Peyer's patch (tissue), 4 donors: ENCODE measurements at regions not wholly inside any gene's neighbourhood (a gene's known extent, or its start where the extent isn't known, plus 50 kb on each side); places are given as distances from the start of the nearest gene placed in this dataset.

Experiments
- CTCF ChIP-seq, 6 experiments: fragments of 450-650 bp in 4 of 6; fragments of 200-600 bp in 2 of 6; sonication (generic) in 1 of 6; IDR thresholded peaks; one replicate each; pipeline ENCODE4 v1.5.1; 2017 to 2019; ENCODE audit warnings: antibody characterized with exemption in 6 of 6, mild to moderate bottlenecking in 3 of 6, moderate library complexity in 1 of 6
- POLR2A ChIP-seq, 2 donors: fragments of 450-650 bp; IDR thresholded peaks; one replicate each; pipeline ENCODE4 v1.5.1; 2017; ENCODE audit warnings: antibody characterized with exemption in 2 of 2, mild to moderate bottlenecking in 2 of 2, moderate library complexity in 2 of 2

DNA sequence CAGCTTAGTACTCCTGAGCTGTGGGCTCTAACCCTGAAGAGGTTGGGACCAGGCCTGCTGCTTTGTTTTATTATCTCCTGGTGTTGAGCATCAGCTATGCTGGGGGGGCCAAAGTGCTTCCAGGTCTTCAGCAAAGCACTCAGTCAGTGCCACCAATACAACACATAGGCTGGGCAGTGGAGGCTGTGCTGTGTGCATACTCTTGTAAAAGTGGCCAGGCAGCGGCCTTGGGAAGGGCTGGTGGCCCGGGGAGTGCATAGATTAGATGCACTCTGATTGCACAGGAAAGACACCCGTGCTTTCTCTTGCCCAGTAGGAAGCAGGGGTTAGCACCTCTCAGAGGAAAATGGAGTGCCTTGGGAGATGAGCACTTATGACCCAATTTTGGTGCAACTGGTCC is 534.0 kb downstream of the ARAP2 start:
- TF ChIP-seq CTCF (IDR thresholded peaks at IDR 0.05) (no peak), POLR2A (IDR thresholded peaks at IDR 0.05) (no peak)
